ENCODE measurements at regions not wholly inside any gene's neighbourhood (a gene's known extent, or its start where the extent isn't known, plus 50 kb on each side); places are given as distances from the start of the nearest gene placed in this dataset.

DNA sequence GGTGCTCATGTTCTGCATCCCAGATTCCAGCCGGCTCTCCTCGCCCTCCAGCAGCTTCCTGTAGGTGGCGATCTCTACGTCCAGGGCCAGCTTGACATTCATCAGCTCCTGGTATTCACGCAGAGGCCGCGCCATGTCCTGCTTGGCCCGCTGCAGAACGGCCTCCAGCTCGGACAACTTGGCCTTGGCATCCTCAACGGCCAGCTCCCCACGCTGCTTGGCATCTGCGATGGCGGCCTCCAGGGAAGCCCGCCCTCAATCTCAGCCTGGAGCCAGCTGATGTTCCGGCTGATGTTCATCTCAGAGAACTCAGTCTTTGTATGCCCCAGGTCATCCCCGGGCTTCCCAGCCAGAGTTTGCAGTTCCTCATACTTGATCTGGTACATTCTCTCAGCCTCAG, 431.8 kb upstream of the DIPK2B start:
- TF ChIP-seq, protein P1, sequence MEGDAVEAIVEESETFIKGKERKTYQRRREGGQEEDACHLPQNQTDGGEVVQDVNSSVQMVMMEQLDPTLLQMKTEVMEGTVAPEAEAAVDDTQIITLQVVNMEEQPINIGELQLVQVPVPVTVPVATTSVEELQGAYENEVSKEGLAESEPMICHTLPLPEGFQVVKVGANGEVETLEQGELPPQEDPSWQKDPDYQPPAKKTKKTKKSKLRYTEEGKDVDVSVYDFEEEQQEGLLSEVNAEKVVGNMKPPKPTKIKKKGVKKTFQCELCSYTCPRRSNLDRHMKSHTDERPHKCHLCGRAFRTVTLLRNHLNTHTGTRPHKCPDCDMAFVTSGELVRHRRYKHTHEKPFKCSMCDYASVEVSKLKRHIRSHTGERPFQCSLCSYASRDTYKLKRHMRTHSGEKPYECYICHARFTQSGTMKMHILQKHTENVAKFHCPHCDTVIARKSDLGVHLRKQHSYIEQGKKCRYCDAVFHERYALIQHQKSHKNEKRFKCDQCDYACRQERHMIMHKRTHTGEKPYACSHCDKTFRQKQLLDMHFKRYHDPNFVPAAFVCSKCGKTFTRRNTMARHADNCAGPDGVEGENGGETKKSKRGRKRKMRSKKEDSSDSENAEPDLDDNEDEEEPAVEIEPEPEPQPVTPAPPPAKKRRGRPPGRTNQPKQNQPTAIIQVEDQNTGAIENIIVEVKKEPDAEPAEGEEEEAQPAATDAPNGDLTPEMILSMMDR (conservative IDR thresholded peaks at IDR 0.05; ENCODE audit: low read depth, low read length) = no peak
- no peak for TF ChIP-seq MXI1 (IDR thresholded peaks at IDR 0.05; ENCODE audit: borderline replicate concordance, low read depth, low read length)
- no peak for TF ChIP-seq SMC3 (IDR thresholded peaks at IDR 0.05; ENCODE audit: low read depth, low read length)

Data from IMR-90 (cell line).